ENCODE measurements at regions not wholly inside any gene's neighbourhood (a gene's known extent, or its start where the extent isn't known, plus 50 kb on each side); places are given as distances from the start of the nearest gene placed in this dataset.

- TF ChIP-seq CTCF (IDR thresholded peaks at IDR 0.05) = no peak
- no peak for TF ChIP-seq POLR2A (IDR thresholded peaks at IDR 0.05)
Measured at GRCh38 chr4:56224641-56225040, 162.7 kb downstream of the AASDH start.

Measured in uterus (tissue), 2 donors.